OCI-LY1 (cell line): ENCODE measurements at regions not wholly inside any gene's neighbourhood (a gene's known extent, or its start where the extent isn't known, plus 50 kb on each side); places are given as distances from the start of the nearest gene placed in this dataset.

Source experiments
- H2AFZ ChIP-seq: fragments of 200-600 bp; sonication (generic), shearing (Covaris generic); 2 replicates; pipeline ENCODE4 v1.6.0; 2014; ENCODE audit warnings: antibody characterized with exemption, mild to moderate bottlenecking, low read length
- H3F3A ChIP-seq: fragments of 200-600 bp; sonication (generic), shearing (Covaris generic); 2 replicates; pipeline ENCODE4 v1.6.0; 2014; ENCODE audit warnings: mild to moderate bottlenecking, antibody characterized with exemption, low read length, moderate library complexity; ENCODE audit not compliant: insufficient read depth
- H3K27ac ChIP-seq: fragments of 200-600 bp; sonication (generic); 2 replicates; pipeline ENCODE4 v1.5.1; 2014; ENCODE audit warnings: low read length, mixed run types, mild to moderate bottlenecking, low read depth; ENCODE audit not compliant: poor library complexity, severe bottlenecking
- H3K27me3 ChIP-seq: fragments of 200-600 bp; sonication (generic); 2 replicates; pipeline ENCODE4 v1.6.0; 2014; ENCODE audit warnings: antibody characterized with exemption, mild to moderate bottlenecking, low read length, moderate library complexity; ENCODE audit not compliant: insufficient read depth
- H3K36me3 ChIP-seq: fragments of 200-600 bp; sonication (generic); 2 replicates; pipeline ENCODE4 v1.6.1; 2014; ENCODE audit warnings: mild to moderate bottlenecking, antibody characterized with exemption, low read length, moderate library complexity, mixed read lengths; ENCODE audit not compliant: insufficient read depth
- H3K4me1 ChIP-seq: fragments of 200-600 bp; sonication (generic); 2 replicates; pipeline ENCODE4 v1.5.1; 2014; ENCODE audit warnings: mild to moderate bottlenecking, low read length, moderate library complexity; ENCODE audit not compliant: insufficient read depth, severe bottlenecking
- H3K4me2 ChIP-seq: fragments of 200-600 bp; sonication (generic), shearing (Covaris generic); 2 replicates; pipeline ENCODE4 v1.6.1; 2014; ENCODE audit warnings: low read length
- H3K4me3 ChIP-seq: fragments of 200-600 bp; sonication (generic); 2 replicates; pipeline ENCODE4 v1.5.1; 2014; ENCODE audit warnings: low read length, low read depth, mild to moderate bottlenecking, mixed read lengths; ENCODE audit not compliant: poor library complexity, severe bottlenecking
- H3K79me2 ChIP-seq: fragments of 200-600 bp; shearing (Covaris generic); 2 replicates; pipeline ENCODE4 v1.6.1; 2016; ENCODE audit warnings: mixed run types, low read length, mixed read lengths; ENCODE audit not compliant: insufficient read depth
- H3K9ac ChIP-seq: fragments of 200-600 bp; sonication (generic), shearing (Covaris generic); 2 replicates; pipeline ENCODE4 v1.6.1; 2014; ENCODE audit warnings: mild to moderate bottlenecking, low read length, mixed read lengths
- H3K9me2 ChIP-seq: fragments of 200-600 bp; sonication (generic), shearing (Covaris generic); 2 replicates; pipeline ENCODE4 v1.6.1; 2014; ENCODE audit warnings: low read depth, mild to moderate bottlenecking, low read length, mixed read lengths
- H3K9me3 ChIP-seq: fragments of 200-600 bp; shearing (Covaris generic); 2 replicates; pipeline ENCODE4 v1.6.1; 2014; ENCODE audit warnings: low read length, mixed read lengths
- H4K20me1 ChIP-seq: fragments of 200-600 bp; sonication (generic), shearing (Covaris generic); 2 replicates; pipeline ENCODE4 v1.6.0; 2016; ENCODE audit warnings: mild to moderate bottlenecking, low read length; ENCODE audit not compliant: insufficient read depth
- EZH2 ChIP-seq: fragments of 200-600 bp; sonication (generic), shearing (Covaris generic); IDR thresholded peaks from 2 replicates; pipeline ENCODE4 v1.8.0; 2017; ENCODE audit warnings: borderline replicate concordance, mixed run types, mild to moderate bottlenecking, antibody characterized with exemption, low read length, moderate library complexity, mixed read lengths
- TF ChIP-seq, protein P1 (sequence below): fragments of 200-600 bp; sonication (generic), shearing (Covaris generic); IDR thresholded peaks from 2 replicates; pipeline ENCODE4 v1.5.1; 2017; ENCODE audit warnings: mild to moderate bottlenecking, antibody characterized with exemption, low read length, moderate library complexity, mixed read lengths

DNA sequence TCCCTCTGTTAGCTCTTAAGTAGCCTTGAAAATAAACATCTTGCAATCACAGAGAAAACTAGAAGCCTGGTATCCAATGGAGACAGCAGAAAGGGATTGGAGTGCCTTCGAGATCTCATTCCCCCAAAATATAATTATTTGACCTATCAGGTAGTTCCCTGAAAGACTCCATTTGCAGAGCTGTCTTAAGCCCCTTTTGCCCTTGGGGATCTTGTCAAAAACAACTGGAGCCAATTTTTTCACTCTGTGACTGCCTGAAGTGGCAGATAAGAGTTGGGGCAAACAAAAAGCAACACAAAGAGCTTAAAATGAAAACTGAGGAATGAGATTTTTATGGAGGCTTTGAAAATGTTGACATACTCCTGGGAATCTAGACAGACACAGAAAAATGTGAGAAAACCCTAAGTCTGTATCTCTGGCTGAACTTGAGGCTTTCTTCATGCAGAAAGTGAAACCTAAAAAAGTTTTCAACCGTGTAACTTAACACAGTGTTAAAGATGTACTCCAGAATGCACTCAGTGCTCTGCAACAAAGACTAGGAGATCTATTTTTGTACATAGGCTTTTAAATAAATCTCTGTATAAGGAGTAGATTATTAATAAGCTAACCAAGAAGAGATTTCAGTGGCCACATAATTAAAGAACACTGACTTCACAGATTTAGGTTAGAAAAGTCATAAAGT lies 971.1 kb upstream of the MAN1A1 start:
- no peak overlapping the region for H2AFZ ChIP-seq

DNA sequence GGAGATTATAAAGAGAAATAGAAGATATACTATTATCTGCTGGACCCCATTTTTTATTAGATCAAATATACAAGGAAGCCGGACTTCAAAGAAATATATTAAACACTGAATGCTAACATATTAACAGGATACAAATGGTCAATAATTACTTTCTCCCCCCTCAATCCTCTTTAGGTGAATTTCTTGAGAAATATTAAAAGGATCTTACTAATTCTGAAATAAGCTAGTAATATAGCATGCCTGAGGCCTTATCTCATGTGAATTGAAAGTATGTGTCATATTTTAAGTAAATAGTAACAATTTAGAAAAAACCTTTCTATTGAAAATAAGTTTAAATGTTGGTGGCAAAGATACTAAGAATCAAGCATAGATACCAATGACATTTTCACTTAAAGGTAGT lies 954.7 kb upstream of the MAN1A1 start:
- no peaks in the 10 kb centered on the region for H3K9me3 ChIP-seq
- no peak overlapping the region for H3K4me2 ChIP-seq
- no peak for TF ChIP-seq EZH2
- TF ChIP-seq, protein P1, sequence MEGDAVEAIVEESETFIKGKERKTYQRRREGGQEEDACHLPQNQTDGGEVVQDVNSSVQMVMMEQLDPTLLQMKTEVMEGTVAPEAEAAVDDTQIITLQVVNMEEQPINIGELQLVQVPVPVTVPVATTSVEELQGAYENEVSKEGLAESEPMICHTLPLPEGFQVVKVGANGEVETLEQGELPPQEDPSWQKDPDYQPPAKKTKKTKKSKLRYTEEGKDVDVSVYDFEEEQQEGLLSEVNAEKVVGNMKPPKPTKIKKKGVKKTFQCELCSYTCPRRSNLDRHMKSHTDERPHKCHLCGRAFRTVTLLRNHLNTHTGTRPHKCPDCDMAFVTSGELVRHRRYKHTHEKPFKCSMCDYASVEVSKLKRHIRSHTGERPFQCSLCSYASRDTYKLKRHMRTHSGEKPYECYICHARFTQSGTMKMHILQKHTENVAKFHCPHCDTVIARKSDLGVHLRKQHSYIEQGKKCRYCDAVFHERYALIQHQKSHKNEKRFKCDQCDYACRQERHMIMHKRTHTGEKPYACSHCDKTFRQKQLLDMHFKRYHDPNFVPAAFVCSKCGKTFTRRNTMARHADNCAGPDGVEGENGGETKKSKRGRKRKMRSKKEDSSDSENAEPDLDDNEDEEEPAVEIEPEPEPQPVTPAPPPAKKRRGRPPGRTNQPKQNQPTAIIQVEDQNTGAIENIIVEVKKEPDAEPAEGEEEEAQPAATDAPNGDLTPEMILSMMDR = no peak
- no peak overlapping the region for H2AFZ ChIP-seq
- H3K79me2 ChIP-seq = no peaks in the 10 kb centered on the region
- no peaks in the 10 kb centered on the region for H3K4me1 ChIP-seq
- no peaks in the 10 kb centered on the region for H4K20me1 ChIP-seq
- H3K27me3 ChIP-seq = no peaks in the 10 kb centered on the region
- no peak overlapping the region for H3K9ac ChIP-seq
- H3K9me2 ChIP-seq = no peaks in the 10 kb centered on the region
- no peak overlapping the region for H3K27ac ChIP-seq
- no peaks in the 10 kb centered on the region for H3F3A ChIP-seq
- H3K36me3 ChIP-seq = no peaks in the 10 kb centered on the region
- H3K4me3 ChIP-seq = no peak overlapping the region

More for the DNA sequence above, 971.1 kb upstream of the MAN1A1 start:
- Histone ChIP-seq H3K27ac (no peak overlapping the region), H4K20me1 (no peaks in the 10 kb centered on the region), H3K79me2 (no peaks in the 10 kb centered on the region), H3K36me3 (no peaks in the 10 kb centered on the region), H3K9ac (no peak overlapping the region), H3K4me1 (no peaks in the 10 kb centered on the region), H3K9me3 (no peaks in the 10 kb centered on the region), H3K27me3 (no peaks in the 10 kb centered on the region), H3K4me3 (no peak overlapping the region), H3K4me2 (no peak overlapping the region), H3F3A (no peaks in the 10 kb centered on the region), H3K9me2 (no peaks in the 10 kb centered on the region)
- TF ChIP-seq EZH2 = no peak
- TF ChIP-seq, protein P1 = no peak

DNA sequence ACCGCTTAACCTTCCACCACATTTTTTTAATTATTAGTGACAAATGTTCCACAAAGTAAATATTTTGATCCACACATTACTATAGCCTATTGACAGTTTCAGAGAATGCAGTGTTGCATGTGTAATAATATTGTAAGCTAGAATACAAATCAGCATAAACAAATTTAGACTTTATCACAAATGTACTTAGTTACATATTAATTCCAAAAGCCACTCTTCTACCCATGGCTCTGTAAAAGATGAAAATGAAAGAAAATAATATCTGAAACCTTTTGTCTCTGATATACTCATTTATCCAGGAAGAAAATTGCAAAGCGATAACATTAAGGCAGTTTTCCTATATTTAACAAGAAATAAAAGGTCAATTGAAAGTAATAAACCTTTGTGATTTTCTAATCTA lies 954.0 kb upstream of the MAN1A1 start:
- Histone ChIP-seq H3K27ac (no peak overlapping the region), H4K20me1 (no peaks in the 10 kb centered on the region), H3K9me2 (no peaks in the 10 kb centered on the region), H3K27me3 (no peaks in the 10 kb centered on the region), H3K4me1 (no peaks in the 10 kb centered on the region), H3K9me3 (no peaks in the 10 kb centered on the region), H3K4me2 (no peak overlapping the region), H3F3A (no peaks in the 10 kb centered on the region), H3K79me2 (no peaks in the 10 kb centered on the region), H2AFZ (no peak overlapping the region), H3K36me3 (no peaks in the 10 kb centered on the region), H3K4me3 (no peak overlapping the region), H3K9ac (no peak overlapping the region)
- TF ChIP-seq, protein P1 = no peak
- TF ChIP-seq EZH2 = no peak
